Activated CD4-positive, alpha-beta T cell treated with anti-CD3 and anti-CD28 coated beads for 36 hours (primary cell): ENCODE measurements at regions not wholly inside any gene's neighbourhood (a gene's known extent, or its start where the extent isn't known, plus 50 kb on each side); places are given as distances from the start of the nearest gene placed in this dataset.

Experiments
- ATAC-seq: fragments of 200-7000 bp; cut with Tn5 transposase; one replicate; pipeline ENCODE4 v1.10.0; 2021; ENCODE audit warnings: mild to moderate bottlenecking, moderate library complexity
- CTCF ChIA-PET: fragments of 350-600 bp; sonication (Branson Sonifier 250); formaldehyde crosslinking; loops from one replicate; lab custom pipeline; 2021; ENCODE audit warnings: antibody characterized with exemption; lab: Charles Lee
- POLR2A ChIA-PET: fragments of 350-600 bp; sonication (Branson Sonifier 250); formaldehyde crosslinking; loops from one replicate; lab custom pipeline; 2021; ENCODE audit warnings: antibody characterized with exemption, inconsistent platforms; lab: Charles Lee
- DNase-seq: peaks from one replicate; pipeline ENCODE4 v3.0.0-alpha.2; 2020
- H3K27ac Mint-ChIP-seq: one replicate; pipeline ENCODE4 v1.8.0; 2021; ENCODE audit warnings: mixed read lengths
- H3K27me3 Mint-ChIP-seq: one replicate; pipeline ENCODE4 v1.8.0; 2021; ENCODE audit warnings: mixed read lengths
- H3K36me3 Mint-ChIP-seq: one replicate; pipeline ENCODE4 v1.8.0; 2021; ENCODE audit warnings: low read depth, mixed read lengths
- H3K4me1 Mint-ChIP-seq: one replicate; pipeline ENCODE4 v1.8.0; 2021; ENCODE audit warnings: mixed read lengths
- H3K4me3 Mint-ChIP-seq: one replicate; pipeline ENCODE4 v1.8.0; 2021; ENCODE audit warnings: mild to moderate bottlenecking, moderate library complexity, mixed read lengths
- H3K9me3 Mint-ChIP-seq: one replicate; pipeline ENCODE4 v1.8.0; 2021; ENCODE audit warnings: low read depth, mixed read lengths
- intact Hi-C, 2 experiments: fragments of 100-400 bp; cut with DNase I in 1 of 2; cut with micrococcal nuclease in 1 of 2; formaldehyde crosslinking; loops; one replicate each; pipeline versions ENCODE4 v1.14.2 to v1.15.1; 2022 to 2024; cut with DNase I, micrococcal nuclease

DNA sequence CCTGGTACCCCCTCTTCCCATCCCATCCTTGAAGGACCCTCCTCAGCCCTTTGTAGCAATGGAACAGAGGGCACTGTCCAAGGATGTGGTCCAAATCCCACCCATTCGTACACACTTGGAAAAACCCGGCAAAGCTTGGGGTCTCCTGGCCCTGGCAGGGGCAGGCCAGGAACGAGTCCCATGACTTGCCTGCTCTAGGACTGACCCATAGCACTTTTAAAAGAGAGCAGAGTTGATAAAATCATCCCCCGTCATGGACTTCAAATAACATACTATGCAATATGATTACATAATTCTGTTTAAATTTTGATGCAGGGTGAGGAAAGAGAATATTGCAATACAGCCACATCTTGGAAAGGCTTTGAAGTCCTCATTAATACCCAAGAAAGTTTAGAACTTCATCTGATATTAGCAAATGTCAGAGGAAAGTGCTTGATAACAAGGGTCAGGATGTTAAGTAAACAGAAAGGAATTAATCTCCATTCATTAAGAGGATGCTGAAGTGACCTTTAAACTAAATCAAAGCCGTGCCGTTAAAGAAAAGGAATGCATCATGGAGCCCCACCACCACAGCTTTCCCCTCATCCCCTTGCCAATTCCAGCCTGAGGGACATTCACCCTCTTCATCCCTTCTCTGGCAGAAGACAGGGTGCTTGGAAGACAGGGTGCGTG lies 60.7 kb upstream of the NXT1 start:
- no peak for DNase-seq

DNA sequence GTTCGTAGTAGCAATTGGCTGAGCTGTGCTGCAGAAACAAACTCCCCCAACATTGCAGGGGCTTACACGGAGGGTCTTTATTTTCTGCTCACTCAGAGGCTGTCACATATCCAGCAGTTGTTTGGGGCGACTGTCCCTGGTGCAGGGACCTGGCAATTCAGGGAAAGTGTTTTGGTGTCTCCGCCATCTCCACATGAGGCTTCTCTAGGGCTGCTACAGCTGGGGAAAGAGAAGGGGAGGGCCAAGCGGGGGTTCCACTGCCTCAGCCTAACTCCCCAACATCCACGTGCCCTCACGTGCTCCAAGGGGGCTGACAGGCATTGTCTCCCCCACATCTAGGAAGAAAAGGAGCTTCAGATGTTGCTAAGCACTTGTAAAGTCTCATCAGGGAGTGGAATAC lies 61.3 kb upstream of the NXT1 start:
- CTCF ChIA-PET = no interaction called here
- no peaks in the 10 kb centered on the region for H3K4me1 Mint-ChIP-seq

More for the DNA sequence above, 60.7 kb upstream of the NXT1 start:
- H3K4me1 Mint-ChIP-seq = no peaks in the 10 kb centered on the region
- intact Hi-C loops = no loop called here
- H3K36me3 Mint-ChIP-seq = no peaks in the 10 kb centered on the region
- no peak for ATAC-seq
- ChIA-PET POLR2A (no interaction called here), CTCF (no interaction called here)
- H3K27me3 Mint-ChIP-seq = peaks cover 2% of the 10 kb centered on the region
- no peak overlapping the region for H3K27ac Mint-ChIP-seq
- H3K4me3 Mint-ChIP-seq = no peak overlapping the region
- no peaks in the 10 kb centered on the region for H3K9me3 Mint-ChIP-seq

DNA sequence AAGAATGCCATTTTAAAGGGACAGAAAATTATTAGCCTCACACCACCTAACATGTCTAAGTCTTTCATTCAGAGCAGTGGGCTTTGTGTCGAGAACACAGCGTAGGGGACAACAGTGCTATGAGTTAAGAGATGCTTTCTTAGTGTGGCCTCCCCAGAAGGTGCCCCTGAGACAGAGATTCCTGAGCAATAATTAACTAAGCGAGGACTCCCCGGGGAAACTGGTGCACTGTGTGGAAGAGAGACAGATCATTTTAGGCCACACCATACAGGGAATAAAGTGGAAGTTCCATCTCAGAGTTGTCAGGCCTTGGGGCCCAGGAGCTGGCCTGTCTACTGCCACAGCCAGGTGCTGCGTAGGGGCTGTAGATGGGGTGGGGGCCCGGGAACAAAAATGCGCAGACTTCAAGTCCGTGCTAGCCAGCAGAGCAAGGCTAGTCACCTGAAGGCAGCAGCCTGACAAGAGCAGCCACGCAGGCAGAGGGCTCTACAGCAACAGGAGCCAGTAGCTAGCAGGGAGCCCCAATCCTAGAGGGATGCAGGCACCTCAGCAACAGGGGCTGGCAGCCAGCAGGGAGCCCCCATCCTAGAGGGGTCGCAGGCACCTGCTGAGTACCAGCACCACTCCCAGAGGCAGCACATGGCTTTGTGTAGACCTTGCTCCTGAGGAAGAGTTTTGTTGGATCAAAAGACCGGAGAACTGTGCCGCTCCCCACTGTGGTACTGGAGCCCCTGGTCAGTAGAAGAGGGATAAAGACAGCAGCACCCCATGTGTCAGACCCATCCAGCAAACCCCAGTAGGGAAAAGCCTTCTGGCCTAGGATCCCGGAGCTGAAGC lies 63.0 kb upstream of the NXT1 start:
- ChIA-PET POLR2A (no interaction called here), CTCF (no interaction called here)
- Mint-ChIP-seq H3K4me1 (no peaks in the 10 kb centered on the region), H3K9me3 (no peaks in the 10 kb centered on the region), H3K27ac (no peak overlapping the region), H3K4me3 (no peak overlapping the region), H3K36me3 (no peaks in the 10 kb centered on the region), H3K27me3 (peaks cover 6% of the 10 kb centered on the region)
- no peak for ATAC-seq
- no peak for DNase-seq
- intact Hi-C loops = no loop called here

More for the DNA sequence above, 61.3 kb upstream of the NXT1 start:
- no peak for DNase-seq
- Mint-ChIP-seq H3K36me3 (no peaks in the 10 kb centered on the region), H3K27ac (no peak overlapping the region), H3K9me3 (no peaks in the 10 kb centered on the region), H3K4me3 (no peak overlapping the region), H3K27me3 (peaks cover 2% of the 10 kb centered on the region)
- POLR2A ChIA-PET = no interaction called here
- intact Hi-C loops = no loop called here
- ATAC-seq = no peak

DNA sequence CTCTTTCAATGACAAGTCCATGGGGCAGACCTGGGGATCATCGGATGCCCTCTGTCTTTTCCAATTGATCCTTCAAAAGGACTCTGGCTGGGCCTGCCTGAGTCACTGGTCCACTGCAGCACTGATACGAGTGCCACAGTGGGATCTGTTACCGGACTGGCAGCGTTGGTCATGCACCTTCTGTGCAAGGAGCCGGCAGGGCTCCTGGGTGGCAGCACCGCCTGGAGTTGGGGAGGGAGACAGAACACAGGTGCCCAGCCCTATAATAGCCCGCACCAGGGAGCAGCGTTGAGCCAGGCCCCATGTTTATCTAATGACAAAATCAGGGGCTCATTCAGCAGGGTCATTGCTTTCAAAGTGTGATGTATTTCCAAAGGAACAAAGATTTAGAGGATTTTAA lies 64.2 kb upstream of the NXT1 start:
- Mint-ChIP-seq H3K36me3 (no peaks in the 10 kb centered on the region), H3K27me3 (peaks cover 6% of the 10 kb centered on the region), H3K4me1 (no peaks in the 10 kb centered on the region), H3K27ac (no peak overlapping the region), H3K9me3 (no peaks in the 10 kb centered on the region), H3K4me3 (no peak overlapping the region)
- ChIA-PET CTCF (no interaction called here), POLR2A (no interaction called here)
- DNase-seq (no peak), ATAC-seq (no peak)
- intact Hi-C loops = no loop called here

- no peak overlapping the region for H3K4me3 Mint-ChIP-seq
- ChIA-PET CTCF (interaction anchor here (0.7 to 0.9 kb wide), 2 partner anchors 9 to 38 kb away, joined by 3 read pairs; no protein-coding TSS in a partner anchor), POLR2A (interaction anchor here (0.7 kb wide), 1 partner anchor 52 kb away, joined by 6 read pairs; no protein-coding TSS in a partner anchor)
- ATAC-seq (no peak), DNase-seq (no peak)
- no peaks in the 10 kb centered on the region for H3K36me3 Mint-ChIP-seq
- H3K9me3 Mint-ChIP-seq = no peaks in the 10 kb centered on the region
- intact Hi-C loops = no loop called here
- H3K4me1 Mint-ChIP-seq = no peaks in the 10 kb centered on the region
- no peak overlapping the region for H3K27ac Mint-ChIP-seq
- H3K27me3 Mint-ChIP-seq = peaks cover 3% of the 10 kb centered on the region
Measured at GRCh38 chr20:23285536-23285935, 65.1 kb upstream of the NXT1 start.

DNA sequence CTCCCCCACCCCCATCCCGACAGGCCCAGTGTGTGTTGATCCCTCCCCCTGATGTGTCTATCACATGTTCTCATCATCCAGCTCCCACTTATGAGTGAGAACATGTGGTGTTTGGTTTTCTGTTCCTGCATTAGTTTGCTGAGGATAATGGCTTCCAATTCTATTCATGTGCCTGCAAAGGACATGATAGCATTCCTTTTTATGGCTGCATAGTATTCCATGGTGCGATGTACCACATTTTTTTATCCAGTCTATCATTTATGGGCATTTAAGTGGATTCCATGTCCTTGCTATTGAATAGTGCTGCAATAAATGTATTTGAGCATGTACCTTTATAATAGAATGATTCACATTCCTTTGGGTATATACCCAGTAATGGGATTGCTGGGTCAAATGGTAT lies 66.6 kb upstream of the NXT1 start:
- H3K9me3 Mint-ChIP-seq = no peaks in the 10 kb centered on the region
- H3K36me3 Mint-ChIP-seq = no peaks in the 10 kb centered on the region
- H3K27me3 Mint-ChIP-seq = peaks cover 3% of the 10 kb centered on the region
- CTCF ChIA-PET = no interaction called here
- no peak overlapping the region for H3K27ac Mint-ChIP-seq
- DNase-seq (no peak), ATAC-seq (no peak)
- POLR2A ChIA-PET = no interaction called here
- intact Hi-C loops = no loop called here
- H3K4me3 Mint-ChIP-seq = no peak overlapping the region
- no peaks in the 10 kb centered on the region for H3K4me1 Mint-ChIP-seq

GRCh38 chr20:23283096-23283850 lies 67.3 kb upstream of the NXT1 start:
- POLR2A ChIA-PET = interaction anchor here (1.0 kb wide), 1 partner anchor 67 kb away, joined by 3 read pairs; no protein-coding TSS in a partner anchor

DNA sequence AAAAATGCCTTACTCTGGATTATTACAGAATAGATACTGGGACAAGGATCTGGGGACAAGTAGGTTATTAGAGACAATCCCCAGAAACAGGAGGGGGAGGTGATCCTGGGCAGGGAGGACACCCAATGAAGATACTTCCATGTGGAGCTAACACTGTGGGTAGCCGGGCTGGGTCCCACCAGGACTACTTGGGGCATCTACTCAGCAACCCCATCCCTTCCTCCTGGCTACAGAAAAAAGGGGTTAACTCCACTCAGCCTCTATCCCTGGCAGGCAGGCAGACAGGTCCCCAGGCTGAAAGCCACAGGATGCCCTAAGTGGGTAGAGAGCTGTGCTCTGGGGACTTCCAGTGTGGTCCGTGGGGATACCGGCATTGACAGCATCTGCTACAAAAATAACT lies 68.0 kb upstream of the NXT1 start:
- ChIA-PET CTCF (no interaction called here), POLR2A (interaction anchor here (1.0 kb wide), 1 partner anchor 67 kb away, joined by 3 read pairs; no protein-coding TSS in a partner anchor)
- H3K9me3 Mint-ChIP-seq = no peaks in the 10 kb centered on the region
- H3K4me1 Mint-ChIP-seq = no peaks in the 10 kb centered on the region
- intact Hi-C loops = no loop called here
- no peak for DNase-seq
- no peak overlapping the region for H3K27ac Mint-ChIP-seq
- H3K4me3 Mint-ChIP-seq = no peak overlapping the region
- peaks cover 3% of the 10 kb centered on the region for H3K27me3 Mint-ChIP-seq
- ATAC-seq = no peak
- no peaks in the 10 kb centered on the region for H3K36me3 Mint-ChIP-seq

More at GRCh38 chr20:23283096-23283850, 67.3 kb upstream of the NXT1 start:
- intact Hi-C loops = no loop called here
- no peaks in the 10 kb centered on the region for H3K36me3 Mint-ChIP-seq
- H3K27me3 Mint-ChIP-seq = peaks cover 3% of the 10 kb centered on the region
- DNase-seq = no peak
- no peak overlapping the region for H3K27ac Mint-ChIP-seq
- no peaks in the 10 kb centered on the region for H3K9me3 Mint-ChIP-seq
- CTCF ChIA-PET = no interaction called here
- ATAC-seq = no peak
- H3K4me3 Mint-ChIP-seq = no peak overlapping the region
- no peaks in the 10 kb centered on the region for H3K4me1 Mint-ChIP-seq

GRCh38 chr20:23282111-23282510 lies 68.5 kb upstream of the NXT1 start:
- DNase-seq (no peak), ATAC-seq (no peak)
- H3K27me3 Mint-ChIP-seq = peaks cover 7% of the 10 kb centered on the region
- intact Hi-C loops = no loop called here
- H3K9me3 Mint-ChIP-seq = no peaks in the 10 kb centered on the region
- H3K36me3 Mint-ChIP-seq = no peaks in the 10 kb centered on the region
- H3K4me3 Mint-ChIP-seq = no peak overlapping the region
- CTCF ChIA-PET = no interaction called here
- POLR2A ChIA-PET = interaction anchor here (1.0 kb wide), 1 partner anchor 68 kb away, joined by 3 read pairs; no protein-coding TSS in a partner anchor
- H3K4me1 Mint-ChIP-seq = no peaks in the 10 kb centered on the region
- no peak overlapping the region for H3K27ac Mint-ChIP-seq

DNA sequence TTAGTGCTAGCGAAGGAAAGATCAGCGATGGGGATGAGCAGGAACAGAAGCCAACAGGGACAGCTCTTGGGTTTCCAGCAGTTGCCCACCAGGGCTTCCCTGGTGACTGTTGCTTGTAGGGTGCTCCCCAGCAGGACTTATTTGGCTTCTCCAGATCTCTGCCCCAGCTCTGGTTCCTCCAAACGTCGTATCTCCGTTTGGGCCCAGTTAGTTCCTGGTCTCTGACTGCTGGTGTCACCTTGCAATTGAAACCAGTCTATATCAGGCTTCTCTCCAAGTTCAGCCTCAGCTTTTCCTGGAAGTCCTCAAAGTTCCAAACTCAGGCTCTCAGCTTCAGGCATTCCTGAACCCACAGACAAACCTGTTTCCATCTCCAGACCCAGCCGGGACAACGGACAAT lies 70.8 kb upstream of the NXT1 start:
- POLR2A ChIA-PET = no interaction called here
- peaks cover 8% of the 10 kb centered on the region for H3K27me3 Mint-ChIP-seq
- no peak overlapping the region for H3K4me3 Mint-ChIP-seq
- intact Hi-C loops = no loop called here
- H3K9me3 Mint-ChIP-seq = no peaks in the 10 kb centered on the region
- ATAC-seq (no peak), DNase-seq (no peak)
- no peaks in the 10 kb centered on the region for H3K36me3 Mint-ChIP-seq
- CTCF ChIA-PET = interaction anchor here (0.8 kb wide), 1 partner anchor 11 kb away, joined by 4 read pairs; no protein-coding TSS in a partner anchor
- no peak overlapping the region for H3K27ac Mint-ChIP-seq
- no peaks in the 10 kb centered on the region for H3K4me1 Mint-ChIP-seq

DNA sequence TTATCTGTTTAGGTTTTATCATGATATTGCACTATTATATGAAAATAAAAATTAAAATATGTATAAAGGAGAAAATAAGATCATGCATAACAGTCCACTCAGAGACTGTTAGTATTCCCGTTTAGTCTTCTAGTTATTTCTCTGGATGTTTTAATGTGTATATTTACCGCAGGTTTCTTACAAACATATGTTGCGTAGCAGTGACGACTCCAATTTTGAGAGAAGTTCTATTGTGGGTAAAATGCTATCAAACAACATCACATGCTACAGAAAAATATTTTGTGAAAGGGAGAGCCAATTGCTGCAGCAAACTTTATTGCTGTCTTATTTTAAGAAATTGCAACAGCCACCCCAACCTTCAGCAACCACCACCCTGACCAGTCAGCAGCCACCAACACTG lies 72.4 kb upstream of the NXT1 start:
- no peak for ATAC-seq
- H3K27ac Mint-ChIP-seq = no peak overlapping the region

More for the DNA sequence above, 72.4 kb upstream of the NXT1 start:
- no peak overlapping the region for H3K4me3 Mint-ChIP-seq
- peaks cover 5% of the 10 kb centered on the region for H3K27me3 Mint-ChIP-seq
- POLR2A ChIA-PET = no interaction called here
- no peaks in the 10 kb centered on the region for H3K4me1 Mint-ChIP-seq
- CTCF ChIA-PET = no interaction called here
- H3K9me3 Mint-ChIP-seq = no peaks in the 10 kb centered on the region
- DNase-seq = no peak
- H3K36me3 Mint-ChIP-seq = no peaks in the 10 kb centered on the region
- intact Hi-C loops = no loop called here
